Endothelial cell of umbilical vein (primary cell): ENCODE measurements at regions not wholly inside any gene's neighbourhood (a gene's known extent, or its start where the extent isn't known, plus 50 kb on each side); places are given as distances from the start of the nearest gene placed in this dataset.

Experiments
- BruUV-seq: library from RNA; stranded (reverse); fragments of 400-500 nt; replicated peaks from 2 replicates; lab custom pipeline; 2021; lab: Mats Ljungman, UMichigan
- CTCF ChIA-PET: fragments of 300-600, 350-600 bp; sonication (Branson Sonifier 250); formaldehyde crosslinking; loops from one replicate; lab custom pipeline; 2021; ENCODE audit warnings: antibody characterized with exemption, inconsistent platforms; lab: Charles Lee
- POLR2A ChIA-PET: fragments of 300-600, 350-600 bp; sonication (Branson Sonifier 250); formaldehyde crosslinking; loops from one replicate; lab custom pipeline; 2021; ENCODE audit warnings: antibody characterized with exemption, inconsistent platforms; lab: Charles Lee
- DNase-seq: peaks from one replicate; pipeline ENCODE4 v3.0.0-alpha.2; 2011; ENCODE audit warnings: low read depth, low spot score
- FAIRE-seq: peaks from 2 replicates; lab custom pipeline; 2011; peaks lifted over from hg19 to GRCh38; lab: Jason Lieb, UNC
- H2AFZ ChIP-seq: 2 replicates; pipeline ENCODE4 v1.6.0; 2012; ENCODE audit warnings: low read depth, low read length, control low read depth, inconsistent platforms
- H3K27ac ChIP-seq: 2 replicates; pipeline ENCODE4 v1.5.1; 2011; ENCODE audit warnings: low read depth, mild to moderate bottlenecking, control low read depth, low read length, moderate library complexity; ENCODE audit not compliant: insufficient read depth
- H3K27me3 ChIP-seq, 2 experiments: 2 replicates each; pipeline versions ENCODE4 v1.6.0 to v1.6.1; 2011; ENCODE audit warnings: low read length in 2 of 2, mixed read lengths in 1 of 2; ENCODE audit not compliant: control insufficient read depth in 2 of 2, insufficient read depth in 2 of 2
- H3K36me3 ChIP-seq, 2 experiments: 2 replicates in 1 of 2; 3 replicates in 1 of 2; pipeline ENCODE4 v1.5.1; 2011; ENCODE audit warnings: low read length in 2 of 2, mild to moderate bottlenecking in 1 of 2, moderate library complexity in 1 of 2; ENCODE audit not compliant: control insufficient read depth in 2 of 2, insufficient read depth in 2 of 2; ENCODE audit errors: extremely low read depth in 1 of 2
- H3K4me1 ChIP-seq: 3 replicates; pipeline ENCODE4 v1.5.1; 2011; ENCODE audit warnings: mild to moderate bottlenecking, low read length; ENCODE audit not compliant: control insufficient read depth, insufficient read depth; ENCODE audit errors: extremely low read depth
- H3K4me2 ChIP-seq: 2 replicates; pipeline ENCODE4 v1.6.1; 2011; ENCODE audit warnings: low read length, control low read depth, mixed read lengths; ENCODE audit not compliant: insufficient read depth
- H3K4me3 ChIP-seq, 3 experiments: fragments of 200-600 bp in 1 of 3; sonication (generic), shearing (Covaris generic) in 1 of 3; replicated peaks in 1 of 3; 2 replicates each; pipeline ENCODE4 v1.5.1; 2011 to 2016; ENCODE audit warnings: control low read depth in 3 of 3, low read length in 3 of 3, mild to moderate bottlenecking in 2 of 3, inconsistent platforms in 1 of 3, low read depth in 1 of 3, moderate library complexity in 1 of 3; ENCODE audit not compliant: insufficient read depth in 1 of 3
- H3K79me2 ChIP-seq: 2 replicates; pipeline ENCODE4 v1.6.0; 2012; ENCODE audit warnings: low read length, inconsistent platforms; ENCODE audit not compliant: control insufficient read depth, insufficient read depth
- H3K9ac ChIP-seq: replicated peaks from 2 replicates; pipeline ENCODE3; 2011; ENCODE audit warnings: low read length, control low read depth; ENCODE audit not compliant: insufficient read depth; ENCODE audit errors: extremely low read depth
- H3K9me1 ChIP-seq: replicated peaks from 3 replicates; pipeline ENCODE4 v1.6.0; 2011; ENCODE audit warnings: mild to moderate bottlenecking, low read length; ENCODE audit not compliant: control insufficient read depth, insufficient read depth; ENCODE audit errors: extremely low read depth
- H3K9me3 ChIP-seq: replicated peaks from 2 replicates; pipeline ENCODE4 v1.5.1; 2012; ENCODE audit warnings: low read length, inconsistent platforms; ENCODE audit not compliant: control insufficient read depth, insufficient read depth
- H4K20me1 ChIP-seq: replicated peaks from 2 replicates; pipeline ENCODE3; 2011; ENCODE audit warnings: mild to moderate bottlenecking, low read length; ENCODE audit not compliant: control insufficient read depth, insufficient read depth; ENCODE audit errors: extremely low read depth
- FOS ChIP-seq: IDR thresholded peaks from 2 replicates; pipeline ENCODE4 v1.6.1; 2011; ENCODE audit warnings: mild to moderate bottlenecking, low read length, moderate library complexity, borderline replicate concordance; ENCODE audit not compliant: insufficient read depth
- GATA2 ChIP-seq: IDR thresholded peaks from 2 replicates; pipeline ENCODE4 v1.7.0; 2011; ENCODE audit warnings: low read depth, mild to moderate bottlenecking, moderate library complexity, mixed read lengths, low read length; ENCODE audit not compliant: insufficient read length, insufficient read depth
- MYC ChIP-seq: IDR thresholded peaks from one replicate; pipeline ENCODE4 v1.6.1; 2011; ENCODE audit warnings: mild to moderate bottlenecking, low read depth, low read length
- POLR2A ChIP-seq: IDR thresholded peaks from 2 replicates; pipeline ENCODE4 v1.6.1; 2012; ENCODE audit warnings: low read depth, mild to moderate bottlenecking, control low read depth, low read length
- dilution Hi-C: fragments of 300-500 bp; cut with MboI; formaldehyde crosslinking; loops from one replicate; pipeline ENCODE4 v1.15.0; 2019; ENCODE audit warnings: low sequenced_read_pairs; ENCODE audit not compliant: extremely low pct_ligation_motif_present
- intact Hi-C: fragments of 100-400 bp; cut with micrococcal nuclease; formaldehyde crosslinking; loops from one replicate; pipeline ENCODE4 v1.10.0; 2022

- Histone ChIP-seq H2AFZ (no peak overlapping the region), H3K27ac (no peak overlapping the region), H3K9ac (no peak overlapping the region), H3K36me3 (no peaks in the 10 kb centered on the region), H3K4me3 (no peak overlapping the region), H3K4me2 (no peak overlapping the region), H3K9me3 (no peaks in the 10 kb centered on the region), H3K27me3 (no peaks in the 10 kb centered on the region), H3K79me2 (no peaks in the 10 kb centered on the region), H3K9me1 (no peaks in the 10 kb centered on the region), H4K20me1 (no peaks in the 10 kb centered on the region), H3K4me1 (no peaks in the 10 kb centered on the region)
- POLR2A ChIA-PET: no interaction called here
- intact Hi-C loops (no loop called here), dilution Hi-C loops (no loop called here)
- CTCF ChIA-PET: no interaction called here
- no peak for FAIRE-seq
- TF ChIP-seq MYC (no peak), POLR2A (no peak), GATA2 (no peak)
- no TSS peak for BruUV-seq
- DNase-seq: no peak
Observed at GRCh38 chrX:8864161-8864560, 63.0 kb upstream of the FAM9A start.

- Histone ChIP-seq H3K4me3 (no peak overlapping the region), H3K4me1 (no peaks in the 10 kb centered on the region), H4K20me1 (no peaks in the 10 kb centered on the region), H3K9ac (no peak overlapping the region), H3K9me3 (no peaks in the 10 kb centered on the region), H3K27ac (no peak overlapping the region), H3K79me2 (no peaks in the 10 kb centered on the region), H3K4me2 (no peak overlapping the region), H3K36me3 (no peaks in the 10 kb centered on the region), H3K9me1 (no peaks in the 10 kb centered on the region), H3K27me3 (no peaks in the 10 kb centered on the region), H2AFZ (no peak overlapping the region)
- intact Hi-C loops (no loop called here), dilution Hi-C loops (no loop called here)
- ChIA-PET POLR2A (no interaction called here), CTCF (no interaction called here)
- no TSS peak for BruUV-seq
- TF ChIP-seq GATA2 (no peak), FOS (no peak)
- DNase-seq (no peak), FAIRE-seq (no peak)
Observed at GRCh38 chrX:8861908-8862307, 60.7 kb upstream of the FAM9A start.
